Fibroblast of the aortic adventitia (primary cell): ENCODE measurements at regions not wholly inside any gene's neighbourhood (a gene's known extent, or its start where the extent isn't known, plus 50 kb on each side); places are given as distances from the start of the nearest gene placed in this dataset.

ENCODE experiments used
- DNase-seq: peaks from one replicate; pipeline ENCODE4 v3.0.0-alpha.2; 2010; ENCODE audit warnings: low read depth
- H3K4me3 ChIP-seq: 2 replicates; pipeline ENCODE4 v1.5.1; 2011; ENCODE audit warnings: low read depth, mild to moderate bottlenecking, control low read depth, low read length, moderate library complexity
- TF ChIP-seq, protein P1 (sequence below): IDR thresholded peaks from 2 replicates; pipeline ENCODE4 v1.5.1; 2011; ENCODE audit warnings: mild to moderate bottlenecking, low read length, control low read depth, inconsistent platforms; ENCODE audit not compliant: insufficient read depth

DNA sequence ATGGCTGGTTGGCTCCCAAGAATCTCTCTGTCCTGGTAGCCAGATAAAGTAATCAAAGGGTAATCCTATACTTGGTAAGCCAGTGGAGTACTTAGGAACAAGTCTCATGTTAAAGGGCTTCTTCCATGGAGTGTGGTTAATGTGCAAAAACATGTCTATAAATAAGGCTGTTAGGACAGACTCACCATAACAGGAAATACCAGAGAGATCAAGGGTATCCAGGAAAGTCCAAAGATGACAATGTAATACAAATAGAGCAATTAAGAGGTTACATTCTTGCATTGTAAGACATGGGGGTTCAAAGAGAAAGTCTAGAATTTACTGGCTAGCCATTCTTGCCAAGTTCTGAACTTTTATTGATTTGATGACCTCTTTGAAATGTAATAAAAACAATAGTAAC is 61.9 kb upstream of the ZCCHC13 start:
- peak; percentile 63 for DNase-seq
- TF ChIP-seq, protein P1, sequence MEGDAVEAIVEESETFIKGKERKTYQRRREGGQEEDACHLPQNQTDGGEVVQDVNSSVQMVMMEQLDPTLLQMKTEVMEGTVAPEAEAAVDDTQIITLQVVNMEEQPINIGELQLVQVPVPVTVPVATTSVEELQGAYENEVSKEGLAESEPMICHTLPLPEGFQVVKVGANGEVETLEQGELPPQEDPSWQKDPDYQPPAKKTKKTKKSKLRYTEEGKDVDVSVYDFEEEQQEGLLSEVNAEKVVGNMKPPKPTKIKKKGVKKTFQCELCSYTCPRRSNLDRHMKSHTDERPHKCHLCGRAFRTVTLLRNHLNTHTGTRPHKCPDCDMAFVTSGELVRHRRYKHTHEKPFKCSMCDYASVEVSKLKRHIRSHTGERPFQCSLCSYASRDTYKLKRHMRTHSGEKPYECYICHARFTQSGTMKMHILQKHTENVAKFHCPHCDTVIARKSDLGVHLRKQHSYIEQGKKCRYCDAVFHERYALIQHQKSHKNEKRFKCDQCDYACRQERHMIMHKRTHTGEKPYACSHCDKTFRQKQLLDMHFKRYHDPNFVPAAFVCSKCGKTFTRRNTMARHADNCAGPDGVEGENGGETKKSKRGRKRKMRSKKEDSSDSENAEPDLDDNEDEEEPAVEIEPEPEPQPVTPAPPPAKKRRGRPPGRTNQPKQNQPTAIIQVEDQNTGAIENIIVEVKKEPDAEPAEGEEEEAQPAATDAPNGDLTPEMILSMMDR: no peak
- no peak overlapping the region for H3K4me3 ChIP-seq

DNA sequence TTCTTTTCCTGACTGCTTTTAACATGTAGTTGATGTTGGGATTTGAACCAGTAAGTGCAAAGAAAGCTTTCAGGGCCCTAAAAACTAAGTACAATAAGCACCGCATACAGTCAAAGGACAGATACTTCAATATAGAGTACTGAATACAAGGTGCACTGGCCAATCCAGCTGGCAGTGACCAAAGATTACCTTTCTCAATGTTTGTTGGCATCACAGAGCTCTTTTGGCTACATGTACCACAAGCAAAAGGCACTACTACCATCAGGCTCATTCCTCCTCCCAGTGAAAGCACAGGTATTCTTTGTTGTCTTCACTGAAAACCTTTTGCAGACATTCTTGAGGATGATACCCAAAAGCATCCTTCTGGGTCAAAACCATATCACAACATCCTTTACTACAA is 65.2 kb upstream of the ZCCHC13 start:
- DNase-seq: no peak
- TF ChIP-seq, protein P1: no peak
- H3K4me3 ChIP-seq: no peak overlapping the region

DNA sequence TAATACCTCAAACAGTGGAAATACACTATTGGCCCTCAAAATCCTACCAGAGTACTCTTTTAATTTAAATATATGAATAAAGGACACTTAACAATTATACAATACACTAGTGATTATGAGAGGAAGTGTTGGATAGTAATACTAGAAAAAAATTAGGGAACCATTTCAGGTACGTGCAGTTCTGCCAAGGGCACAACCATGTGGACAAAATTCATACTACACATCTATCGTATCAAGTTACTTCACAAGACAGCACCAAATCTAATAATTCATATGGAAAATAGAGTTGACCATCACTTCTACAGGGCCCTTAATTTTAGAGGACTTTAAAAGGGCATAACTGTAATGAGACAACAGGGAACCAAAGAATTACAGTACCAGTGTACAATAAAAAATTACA is 69.2 kb upstream of the ZCCHC13 start:
- H3K4me3 ChIP-seq: no peak overlapping the region
- no peak for DNase-seq
- TF ChIP-seq, protein P1: no peak

DNA sequence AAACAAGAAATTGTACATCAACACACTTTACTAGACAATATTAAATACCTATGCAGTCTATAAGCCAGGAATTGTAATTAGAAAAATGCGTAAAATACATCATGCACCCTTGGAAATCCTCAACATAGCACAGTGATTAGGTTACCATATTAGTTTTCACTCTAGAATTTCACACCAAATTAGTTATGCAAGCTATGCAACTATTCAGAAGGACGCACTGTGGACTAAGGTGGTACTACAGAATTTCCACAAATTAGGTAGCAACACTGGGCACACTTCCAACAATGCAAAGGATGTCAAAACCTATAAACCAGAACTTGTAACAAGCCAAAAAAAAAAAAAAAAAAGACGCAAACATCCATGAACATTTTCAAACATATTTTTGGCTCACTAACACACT is 71.1 kb upstream of the ZCCHC13 start:
- H3K4me3 ChIP-seq: no peak overlapping the region
- DNase-seq: peak; percentile 39
- TF ChIP-seq, protein P1: peak; percentile 22

DNA sequence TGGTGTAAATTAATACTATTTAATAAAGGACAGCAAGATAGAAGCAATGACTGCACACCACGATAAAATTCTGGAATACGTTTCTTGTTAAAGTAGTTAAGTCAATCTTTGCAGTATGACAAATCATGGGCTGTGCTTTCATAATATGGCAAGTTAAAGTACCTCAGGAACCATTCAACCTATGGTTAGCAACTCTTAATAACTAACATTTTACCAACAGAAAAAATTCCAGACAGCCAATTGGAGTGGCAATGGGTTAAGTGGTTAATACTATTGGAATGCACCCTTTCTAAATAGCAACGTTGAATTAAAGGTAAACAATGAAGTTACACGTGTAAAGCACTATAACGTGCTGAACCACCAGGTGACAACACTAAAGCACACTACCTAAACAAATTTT is 72.4 kb upstream of the ZCCHC13 start:
- H3K4me3 ChIP-seq: no peak overlapping the region
- TF ChIP-seq, protein P1: no peak
- no peak for DNase-seq

DNA sequence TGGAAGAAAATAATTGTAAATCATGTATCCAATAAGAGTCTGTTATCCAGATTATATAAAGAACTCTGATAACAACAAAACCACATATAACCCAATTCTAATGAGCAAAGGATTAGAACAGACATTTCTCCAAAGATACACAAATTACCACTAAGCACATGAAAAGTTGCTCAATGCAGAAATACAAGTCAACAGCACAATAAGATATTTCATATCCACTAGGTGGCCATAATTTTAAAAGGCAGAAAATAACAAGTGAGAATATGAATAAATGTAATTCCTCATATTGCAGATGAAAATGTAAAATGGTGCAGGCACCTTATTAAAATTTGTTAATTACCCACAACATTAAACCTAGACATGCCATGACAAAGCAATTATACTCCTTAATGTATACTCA is 73.9 kb upstream of the ZCCHC13 start:
- no peak overlapping the region for H3K4me3 ChIP-seq
- no peak for DNase-seq
- TF ChIP-seq, protein P1: no peak

DNA sequence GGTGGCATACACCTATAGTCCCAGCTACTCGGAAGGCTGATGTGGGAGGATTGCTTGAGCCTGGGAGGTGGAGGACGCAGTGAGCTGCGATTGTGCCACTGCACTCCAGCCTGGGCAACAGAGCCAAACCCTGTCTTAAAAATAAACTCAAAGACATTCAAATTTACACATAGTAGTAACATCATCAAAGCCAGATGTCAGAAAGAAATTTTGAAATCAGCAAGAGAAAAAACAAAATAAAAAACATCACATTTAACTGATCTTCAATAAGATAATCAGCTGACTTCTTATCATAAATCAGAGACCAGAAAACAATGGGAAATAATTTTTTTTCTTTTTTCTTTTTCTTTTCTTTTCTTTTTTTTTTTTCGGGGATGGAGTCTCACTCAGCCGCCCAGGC is 78.9 kb upstream of the ZCCHC13 start:
- no peak overlapping the region for H3K4me3 ChIP-seq
- TF ChIP-seq, protein P1: no peak
- DNase-seq: no peak
